ENCODE measurements at regions not wholly inside any gene's neighbourhood (a gene's known extent, or its start where the extent isn't known, plus 50 kb on each side); places are given as distances from the start of the nearest gene placed in this dataset.

GRCh38 chr4:176529574-176529973, 209.8 kb downstream of the SPCS3 start:
- no peak for TF ChIP-seq TAF1 (IDR thresholded peaks at IDR 0.05; ENCODE audit: borderline replicate concordance, low read depth, low read length)
- TF ChIP-seq POLR2A (IDR thresholded peaks at IDR 0.05; ENCODE audit: low read depth, low read length): no peak
- TF ChIP-seq POLR2AphosphoS5 (IDR thresholded peaks at IDR 0.05; ENCODE audit: low read depth, low read length): no peak
